Breast epithelium (tissue), 3 donors: ENCODE measurements at regions not wholly inside any gene's neighbourhood (a gene's known extent, or its start where the extent isn't known, plus 50 kb on each side); places are given as distances from the start of the nearest gene placed in this dataset.

ENCODE experiments used
- POLR2A ChIP-seq: fragments of 450-650 bp; IDR thresholded peaks from one replicate; pipeline ENCODE4 v1.6.1; 2016; ENCODE audit warnings: antibody characterized with exemption, mild to moderate bottlenecking, moderate library complexity
- POLR2AphosphoS5 ChIP-seq, 3 donors: sonication (generic); formaldehyde crosslinking; IDR thresholded peaks; one replicate each; pipeline ENCODE4 v1.6.1; 2017; ENCODE audit warnings: antibody characterized with exemption in 3 of 3
- TF ChIP-seq, protein P1 (sequence below), 3 donors: fragments of 450-650 bp; IDR thresholded peaks; one replicate each; pipeline ENCODE4 v1.5.1; 2016 to 2017; ENCODE audit warnings: antibody characterized with exemption in 3 of 3, mild to moderate bottlenecking in 3 of 3, moderate library complexity in 3 of 3

DNA sequence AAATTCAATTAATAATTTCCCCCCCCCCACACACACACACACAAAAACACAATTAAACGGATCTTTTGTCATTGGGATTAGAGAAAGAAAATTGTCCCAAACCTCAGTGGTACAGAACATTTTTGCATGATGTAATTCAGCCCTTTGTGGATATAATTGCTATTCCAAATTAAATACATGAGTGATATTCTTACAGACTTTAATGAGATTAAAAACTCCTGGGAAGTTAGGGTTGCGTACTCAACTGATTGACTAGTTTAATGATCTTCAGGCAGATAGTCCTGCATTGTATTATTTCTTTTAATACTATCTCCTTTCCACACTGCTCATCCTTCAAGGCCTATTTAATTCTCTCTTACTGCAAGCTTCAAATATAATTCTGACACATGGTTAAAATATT lies 711.8 kb upstream of the LRFN5 start:
- TF ChIP-seq, protein P1, sequence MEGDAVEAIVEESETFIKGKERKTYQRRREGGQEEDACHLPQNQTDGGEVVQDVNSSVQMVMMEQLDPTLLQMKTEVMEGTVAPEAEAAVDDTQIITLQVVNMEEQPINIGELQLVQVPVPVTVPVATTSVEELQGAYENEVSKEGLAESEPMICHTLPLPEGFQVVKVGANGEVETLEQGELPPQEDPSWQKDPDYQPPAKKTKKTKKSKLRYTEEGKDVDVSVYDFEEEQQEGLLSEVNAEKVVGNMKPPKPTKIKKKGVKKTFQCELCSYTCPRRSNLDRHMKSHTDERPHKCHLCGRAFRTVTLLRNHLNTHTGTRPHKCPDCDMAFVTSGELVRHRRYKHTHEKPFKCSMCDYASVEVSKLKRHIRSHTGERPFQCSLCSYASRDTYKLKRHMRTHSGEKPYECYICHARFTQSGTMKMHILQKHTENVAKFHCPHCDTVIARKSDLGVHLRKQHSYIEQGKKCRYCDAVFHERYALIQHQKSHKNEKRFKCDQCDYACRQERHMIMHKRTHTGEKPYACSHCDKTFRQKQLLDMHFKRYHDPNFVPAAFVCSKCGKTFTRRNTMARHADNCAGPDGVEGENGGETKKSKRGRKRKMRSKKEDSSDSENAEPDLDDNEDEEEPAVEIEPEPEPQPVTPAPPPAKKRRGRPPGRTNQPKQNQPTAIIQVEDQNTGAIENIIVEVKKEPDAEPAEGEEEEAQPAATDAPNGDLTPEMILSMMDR (IDR thresholded peaks at IDR 0.05): no peak
- TF ChIP-seq POLR2A (no peak), POLR2AphosphoS5 (IDR thresholded peaks at IDR 0.05) (no peak)
